HUDEP-2 (cell line): ENCODE measurements at regions not wholly inside any gene's neighbourhood (a gene's known extent, or its start where the extent isn't known, plus 50 kb on each side); places are given as distances from the start of the nearest gene placed in this dataset.
"Not testable (repeated sequence)": the region's sequence is repeated elsewhere in the genome, so short reads cannot be mapped to it uniquely, and the experiment has no call there.

Experiments used
- DNase-seq, 76 experiments: peaks; one replicate each; lab custom pipeline; 2025; ENCODE audit not compliant: unreplicated experiment in 76 of 76; lab: John Stamatoyannopoulos, UW

- no peak for DNase-seq
These were observed 470.5 kb downstream of the PLK2 start for GRCh38 chr5:57989378-57989777.

GRCh38 chr5:57988813-57989212 lies 471.1 kb downstream of the PLK2 start:
- DNase-seq = no peak

- DNase-seq = no peak
These were observed 472.3 kb downstream of the PLK2 start for GRCh38 chr5:57987552-57987951.

- no peak for DNase-seq
These were observed 473.0 kb downstream of the PLK2 start for GRCh38 chr5:57986761-57987341.

GRCh38 chr5:57983426-57983825 lies 476.5 kb downstream of the PLK2 start:
- DNase-seq = no peak

- no peak for DNase-seq
These were observed 480.2 kb downstream of the PLK2 start for GRCh38 chr5:57979671-57980070.

- DNase-seq = no peak
These were observed 483.4 kb downstream of the PLK2 start for GRCh38 chr5:57976506-57976905.

GRCh38 chr5:57972099-57972498 lies 487.8 kb downstream of the PLK2 start:
- not testable (repeated sequence) for DNase-seq

GRCh38 chr5:57960569-57960968 lies 478.0 kb upstream of the ACTBL2 start:
- no peak for DNase-seq

- DNase-seq = no peak
These were observed 474.0 kb upstream of the ACTBL2 start for GRCh38 chr5:57956636-57957035.

- no peak for DNase-seq
These were observed 472.9 kb upstream of the ACTBL2 start for GRCh38 chr5:57955511-57955910.

GRCh38 chr5:57953792-57954191 lies 471.2 kb upstream of the ACTBL2 start:
- peak in 55 of 76 experiments; percentile 1 to 84 (median 33) for DNase-seq

- DNase-seq = no peak
These were observed 468.1 kb upstream of the ACTBL2 start for GRCh38 chr5:57950616-57951228.

- no peak for DNase-seq
These were observed 465.5 kb upstream of the ACTBL2 start for GRCh38 chr5:57948091-57948490.

GRCh38 chr5:57947181-57947580 lies 464.6 kb upstream of the ACTBL2 start:
- DNase-seq = no peak

- DNase-seq = no peak
These were observed 458.3 kb upstream of the ACTBL2 start for GRCh38 chr5:57940879-57941278.

- DNase-seq = no peak
These were observed 457.6 kb upstream of the ACTBL2 start for GRCh38 chr5:57940236-57940635.

GRCh38 chr5:57939771-57940170 lies 457.2 kb upstream of the ACTBL2 start:
- no peak for DNase-seq

GRCh38 chr5:57939335-57939734 lies 456.7 kb upstream of the ACTBL2 start:
- no peak for DNase-seq

GRCh38 chr5:57938174-57938557 lies 455.6 kb upstream of the ACTBL2 start:
- no peak for DNase-seq

- no peak for DNase-seq
These were observed 455.0 kb upstream of the ACTBL2 start for GRCh38 chr5:57937501-57938173.

- DNase-seq = no peak
These were observed 454.4 kb upstream of the ACTBL2 start for GRCh38 chr5:57937025-57937424.
